ENCODE measurements at regions not wholly inside any gene's neighbourhood (a gene's known extent, or its start where the extent isn't known, plus 50 kb on each side); places are given as distances from the start of the nearest gene placed in this dataset.

DNA sequence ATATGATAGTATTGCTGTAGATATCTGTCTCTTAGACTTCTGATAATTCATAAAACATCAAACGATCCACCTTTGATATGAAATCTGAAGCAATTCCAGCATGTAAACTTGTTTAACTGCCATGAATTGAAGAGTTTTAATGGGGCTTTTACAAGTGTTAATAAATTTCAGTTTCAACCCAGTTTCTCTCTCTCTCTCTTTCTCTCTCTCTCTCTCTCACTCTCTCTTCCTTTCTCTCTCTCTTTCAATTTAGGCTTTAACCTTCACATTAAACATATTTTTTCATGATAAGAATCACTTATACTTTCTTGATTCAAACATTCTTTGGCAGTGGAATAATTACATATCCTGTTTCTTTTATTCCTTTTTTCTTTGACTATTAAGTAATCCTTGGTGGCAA lies 296.1 kb downstream of the EPHA4 start:
- no peak overlapping the region for H3K27ac Mint-ChIP-seq
- no peaks in the 10 kb centered on the region for H3K9me3 Mint-ChIP-seq
- no peak overlapping the region for H3K27ac ChIP-seq (ENCODE audit: low read depth, low read length)
- no peaks in the 10 kb centered on the region for H3K4me1 ChIP-seq (ENCODE audit: control insufficient read depth in 2 of 2, insufficient read depth in 2 of 2, low read length in 2 of 2)
- CTCF ChIA-PET: no interaction called here
- ATAC-seq: no peak
- H3K27me3 ChIP-seq (ENCODE audit: control insufficient read depth in 2 of 2, insufficient read depth in 2 of 2, low read length in 2 of 2): no peaks in the 10 kb centered on the region
- intact Hi-C loops (cut with micrococcal nuclease): no loop called here
- peaks cover 0 to 4% (median 0%) of the 10 kb centered on the region in 5 donors for H3K27me3 Mint-ChIP-seq
- no peaks in the 10 kb centered on the region for H3K36me3 ChIP-seq (ENCODE audit: control insufficient read depth in 2 of 3, insufficient read depth in 3 of 3, low read length in 3 of 3)
- no peak for DNase-seq
- H3K36me3 Mint-ChIP-seq: no peaks in the 10 kb centered on the region
- H3K4me3 ChIP-seq (ENCODE audit: low read length): no peak overlapping the region
- no peak overlapping the region for H3K4me3 Mint-ChIP-seq
- no peaks in the 10 kb centered on the region for H3K4me1 Mint-ChIP-seq
- POLR2A ChIA-PET: no interaction called here
- no peaks in the 10 kb centered on the region for H3K9me3 ChIP-seq (ENCODE audit: control insufficient read depth in 2 of 3, low read length in 3 of 3)

- no peak overlapping the region for H3K27ac Mint-ChIP-seq
- no peaks in the 10 kb centered on the region for H3K36me3 Mint-ChIP-seq
- no peak overlapping the region for H3K4me3 ChIP-seq (ENCODE audit: low read length)
- DNase-seq (no peak), ATAC-seq (no peak)
- CTCF ChIA-PET: no interaction called here
- no peaks in the 10 kb centered on the region for H3K9me3 Mint-ChIP-seq
- H3K4me1 Mint-ChIP-seq: no peaks in the 10 kb centered on the region
- H3K9me3 ChIP-seq (ENCODE audit: control insufficient read depth in 2 of 3, low read length in 3 of 3): no peaks in the 10 kb centered on the region
- POLR2A ChIA-PET: no interaction called here
- peaks cover 0 to 3% (median 0%) of the 10 kb centered on the region in 5 donors for H3K27me3 Mint-ChIP-seq
- H3K36me3 ChIP-seq (ENCODE audit: control insufficient read depth in 2 of 3, insufficient read depth in 3 of 3, low read length in 3 of 3): no peaks in the 10 kb centered on the region
- H3K27me3 ChIP-seq (ENCODE audit: control insufficient read depth in 2 of 2, insufficient read depth in 2 of 2, low read length in 2 of 2): no peaks in the 10 kb centered on the region
- H3K4me3 Mint-ChIP-seq: no peak overlapping the region
- intact Hi-C loops (cut with micrococcal nuclease): no loop called here
- H3K27ac ChIP-seq (ENCODE audit: low read depth, low read length): no peak overlapping the region
- H3K4me1 ChIP-seq (ENCODE audit: control insufficient read depth in 2 of 2, insufficient read depth in 2 of 2, low read length in 2 of 2): no peaks in the 10 kb centered on the region
Measured at GRCh38 chr2:221276601-221277000, 295.5 kb downstream of the EPHA4 start.

GRCh38 chr2:221282386-221282785 lies 289.7 kb downstream of the EPHA4 start:
- POLR2A ChIA-PET: no interaction called here
- H3K27ac ChIP-seq (ENCODE audit: low read depth, low read length): no peak overlapping the region
- H3K27me3 ChIP-seq (ENCODE audit: control insufficient read depth in 2 of 2, insufficient read depth in 2 of 2, low read length in 2 of 2): no peaks in the 10 kb centered on the region
- H3K4me3 Mint-ChIP-seq: no peak overlapping the region
- H3K27me3 Mint-ChIP-seq: peaks cover 0 to 5% (median 3%) of the 10 kb centered on the region in 5 donors
- CTCF ChIA-PET: no interaction called here
- H3K27ac Mint-ChIP-seq: no peak overlapping the region
- DNase-seq (no peak), ATAC-seq (no peak)
- intact Hi-C loops (cut with micrococcal nuclease): no loop called here
- no peaks in the 10 kb centered on the region for H3K36me3 Mint-ChIP-seq
- H3K9me3 Mint-ChIP-seq: peaks cover 0 to 1% (median 0%) of the 10 kb centered on the region in 11 donors
- no peaks in the 10 kb centered on the region for H3K4me1 Mint-ChIP-seq
- H3K9me3 ChIP-seq (ENCODE audit: control insufficient read depth in 2 of 3, low read length in 3 of 3): no peaks in the 10 kb centered on the region
- no peak overlapping the region for H3K4me3 ChIP-seq (ENCODE audit: low read length)
- no peaks in the 10 kb centered on the region for H3K36me3 ChIP-seq (ENCODE audit: control insufficient read depth in 2 of 3, insufficient read depth in 3 of 3, low read length in 3 of 3)
- H3K4me1 ChIP-seq (ENCODE audit: control insufficient read depth in 2 of 2, insufficient read depth in 2 of 2, low read length in 2 of 2): no peaks in the 10 kb centered on the region

DNA sequence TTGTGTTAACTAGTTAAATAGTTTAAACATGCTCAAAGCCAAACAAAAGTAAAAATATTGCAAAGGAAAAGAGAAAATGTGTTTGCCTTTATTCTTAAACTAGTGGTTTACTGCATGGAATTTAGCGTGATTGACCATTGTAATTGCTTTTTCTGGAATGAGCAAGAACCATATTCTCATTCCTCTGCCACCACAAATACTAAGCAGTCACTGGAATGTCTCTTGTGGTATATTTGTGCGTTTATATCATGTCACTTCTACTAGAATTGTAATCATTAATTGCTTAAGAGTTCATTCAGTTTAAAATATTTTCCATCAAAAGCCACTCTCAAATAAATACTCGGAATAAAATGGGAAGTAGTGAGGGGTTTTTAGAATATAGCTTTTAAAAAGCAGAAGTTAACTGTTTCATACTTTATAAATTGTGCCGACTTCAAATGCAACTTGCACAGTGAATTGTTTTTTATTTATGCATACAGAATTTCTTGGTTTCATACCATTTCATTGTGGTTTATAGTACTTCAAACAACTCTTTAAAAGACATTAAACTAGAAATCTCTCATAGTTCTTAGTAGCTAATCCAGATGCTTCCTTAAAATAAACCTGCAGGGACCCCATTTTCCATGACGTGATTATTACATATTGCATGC lies 288.1 kb downstream of the EPHA4 start:
- ChIA-PET POLR2A (no interaction called here), CTCF (no interaction called here)
- Mint-ChIP-seq H3K27me3 (peaks cover 0 to 5% (median 3%) of the 10 kb centered on the region in 5 donors), H3K9me3 (peaks cover 0 to 1% (median 0%) of the 10 kb centered on the region in 11 donors), H3K36me3 (no peaks in the 10 kb centered on the region), H3K4me3 (no peak overlapping the region), H3K4me1 (no peaks in the 10 kb centered on the region), H3K27ac (no peak overlapping the region)
- Histone ChIP-seq H3K27ac (ENCODE audit: low read depth, low read length) (no peak overlapping the region), H3K9me3 (ENCODE audit: control insufficient read depth in 2 of 3, low read length in 3 of 3) (no peaks in the 10 kb centered on the region), H3K36me3 (ENCODE audit: control insufficient read depth in 2 of 3, insufficient read depth in 3 of 3, low read length in 3 of 3) (no peaks in the 10 kb centered on the region), H3K4me3 (ENCODE audit: low read length) (no peak overlapping the region), H3K4me1 (ENCODE audit: control insufficient read depth in 2 of 2, insufficient read depth in 2 of 2, low read length in 2 of 2) (no peaks in the 10 kb centered on the region), H3K27me3 (ENCODE audit: control insufficient read depth in 2 of 2, insufficient read depth in 2 of 2, low read length in 2 of 2) (no peaks in the 10 kb centered on the region)
- ATAC-seq: no peak
- intact Hi-C loops (cut with micrococcal nuclease): no loop called here
- DNase-seq: no peak

GRCh38 chr2:221285148-221285547 lies 287.0 kb downstream of the EPHA4 start:
- no peak overlapping the region for H3K27ac Mint-ChIP-seq
- no peak for ATAC-seq

DNA sequence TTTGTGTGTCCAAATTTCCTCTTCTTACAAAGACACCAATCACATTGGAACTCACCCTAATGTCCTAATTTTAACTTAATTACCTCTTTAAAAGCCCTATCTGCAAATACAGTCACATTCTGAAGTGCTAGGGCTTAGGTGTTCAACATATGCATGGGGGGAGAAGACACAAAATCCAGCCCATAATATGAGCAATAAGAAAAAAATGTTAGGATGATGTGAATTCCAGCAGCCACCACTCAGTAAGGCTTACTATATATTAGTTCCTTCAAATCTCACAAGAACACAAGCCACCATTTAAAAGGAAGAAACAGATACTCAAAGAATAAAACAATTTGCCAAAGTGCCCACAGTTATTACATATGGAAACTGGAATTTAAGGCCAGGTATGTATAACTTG lies 285.7 kb downstream of the EPHA4 start:
- no peak overlapping the region for H3K4me3 Mint-ChIP-seq
- no peaks in the 10 kb centered on the region for H3K4me1 ChIP-seq (ENCODE audit: control insufficient read depth in 2 of 2, insufficient read depth in 2 of 2, low read length in 2 of 2)
- H3K36me3 ChIP-seq (ENCODE audit: control insufficient read depth in 2 of 3, insufficient read depth in 3 of 3, low read length in 3 of 3): no peaks in the 10 kb centered on the region
- intact Hi-C loops (cut with micrococcal nuclease): no loop called here
- ChIA-PET CTCF (no interaction called here), POLR2A (no interaction called here)
- H3K36me3 Mint-ChIP-seq: no peaks in the 10 kb centered on the region
- H3K27ac ChIP-seq (ENCODE audit: low read depth, low read length): no peak overlapping the region
- no peak overlapping the region for H3K27ac Mint-ChIP-seq
- peaks cover 0 to 5% (median 0%) of the 10 kb centered on the region in 5 donors for H3K27me3 Mint-ChIP-seq
- ATAC-seq (no peak), DNase-seq (no peak)
- H3K9me3 Mint-ChIP-seq: peaks cover 0 to 1% (median 0%) of the 10 kb centered on the region in 11 donors
- H3K9me3 ChIP-seq (ENCODE audit: control insufficient read depth in 2 of 3, low read length in 3 of 3): no peaks in the 10 kb centered on the region
- no peak overlapping the region for H3K4me3 ChIP-seq (ENCODE audit: low read length)
- H3K4me1 Mint-ChIP-seq: no peaks in the 10 kb centered on the region
- H3K27me3 ChIP-seq (ENCODE audit: control insufficient read depth in 2 of 2, insufficient read depth in 2 of 2, low read length in 2 of 2): no peaks in the 10 kb centered on the region

More at GRCh38 chr2:221285148-221285547, 287.0 kb downstream of the EPHA4 start:
- DNase-seq: no peak
- POLR2A ChIA-PET: no interaction called here
- Mint-ChIP-seq H3K27me3 (peaks cover 0 to 5% (median 3%) of the 10 kb centered on the region in 5 donors), H3K9me3 (peaks cover 0 to 1% (median 0%) of the 10 kb centered on the region in 11 donors), H3K36me3 (no peaks in the 10 kb centered on the region), H3K4me3 (no peak overlapping the region), H3K4me1 (no peaks in the 10 kb centered on the region)
- Histone ChIP-seq H3K9me3 (ENCODE audit: control insufficient read depth in 2 of 3, low read length in 3 of 3) (no peaks in the 10 kb centered on the region), H3K27ac (ENCODE audit: low read depth, low read length) (no peak overlapping the region), H3K4me3 (ENCODE audit: low read length) (no peak overlapping the region), H3K36me3 (ENCODE audit: control insufficient read depth in 2 of 3, insufficient read depth in 3 of 3, low read length in 3 of 3) (no peaks in the 10 kb centered on the region), H3K27me3 (ENCODE audit: control insufficient read depth in 2 of 2, insufficient read depth in 2 of 2, low read length in 2 of 2) (no peaks in the 10 kb centered on the region), H3K4me1 (ENCODE audit: control insufficient read depth in 2 of 2, insufficient read depth in 2 of 2, low read length in 2 of 2) (no peaks in the 10 kb centered on the region)
- CTCF ChIA-PET: no interaction called here
- intact Hi-C loops (cut with micrococcal nuclease): no loop called here

- Mint-ChIP-seq H3K4me3 (no peak overlapping the region), H3K36me3 (no peaks in the 10 kb centered on the region), H3K4me1 (no peaks in the 10 kb centered on the region), H3K27ac (no peak overlapping the region), H3K27me3 (peaks cover 0 to 4% (median 0%) of the 10 kb centered on the region in 5 donors), H3K9me3 (peaks cover 0 to 1% (median 0%) of the 10 kb centered on the region in 11 donors)
- no peak for DNase-seq
- Histone ChIP-seq H3K4me3 (ENCODE audit: low read length) (no peak overlapping the region), H3K27me3 (ENCODE audit: control insufficient read depth in 2 of 2, insufficient read depth in 2 of 2, low read length in 2 of 2) (no peaks in the 10 kb centered on the region), H3K27ac (ENCODE audit: low read depth, low read length) (no peak overlapping the region), H3K4me1 (ENCODE audit: control insufficient read depth in 2 of 2, insufficient read depth in 2 of 2, low read length in 2 of 2) (no peaks in the 10 kb centered on the region), H3K9me3 (ENCODE audit: control insufficient read depth in 2 of 3, low read length in 3 of 3) (no peaks in the 10 kb centered on the region), H3K36me3 (ENCODE audit: control insufficient read depth in 2 of 3, insufficient read depth in 3 of 3, low read length in 3 of 3) (no peaks in the 10 kb centered on the region)
- no peak for ATAC-seq
- CTCF ChIA-PET: no interaction called here
- POLR2A ChIA-PET: no interaction called here
- intact Hi-C loops (cut with micrococcal nuclease): no loop called here
Measured at GRCh38 chr2:221289389-221289788, 282.7 kb downstream of the EPHA4 start.
